Astrocyte (in vitro differentiated cells and primary cell): ENCODE measurements at regions not wholly inside any gene's neighbourhood (a gene's known extent, or its start where the extent isn't known, plus 50 kb on each side); places are given as distances from the start of the nearest gene placed in this dataset.

Source experiments
- DNase-seq: peaks from one replicate; pipeline ENCODE4 v3.0.0-alpha.2; 2010; ENCODE audit warnings: low read depth
- FAIRE-seq: peaks from 2 replicates; lab custom pipeline; 2011; peaks lifted over from hg19 to GRCh38; lab: Jason Lieb, UNC
- H2AFZ ChIP-seq: 2 replicates; pipeline ENCODE4 v1.6.0; 2012; ENCODE audit warnings: low read depth, low read length, inconsistent platforms
- H3K27ac ChIP-seq: 2 replicates; pipeline ENCODE4 v1.5.1; 2011; ENCODE audit warnings: low read depth, low read length, inconsistent platforms
- H3K27me3 ChIP-seq: 2 replicates; pipeline ENCODE4 v1.6.0; 2011; ENCODE audit warnings: low read length, inconsistent platforms; ENCODE audit not compliant: insufficient read depth
- H3K36me3 ChIP-seq: 2 replicates; pipeline ENCODE4 v1.5.1; 2011; ENCODE audit warnings: low read length, inconsistent platforms; ENCODE audit not compliant: insufficient read depth
- H3K4me1 ChIP-seq: 2 replicates; pipeline ENCODE4 v1.5.1; 2011; ENCODE audit warnings: low read length, inconsistent platforms; ENCODE audit not compliant: insufficient read depth
- H3K4me2 ChIP-seq: 2 replicates; pipeline ENCODE4 v1.6.0; 2012; ENCODE audit warnings: low read length, inconsistent platforms
- H3K4me3 ChIP-seq: 2 replicates; pipeline ENCODE4 v1.5.1; 2011; ENCODE audit warnings: low read depth, mild to moderate bottlenecking, low read length, inconsistent platforms; ENCODE audit not compliant: insufficient read depth
- H3K79me2 ChIP-seq: 2 replicates; pipeline ENCODE4 v1.6.0; 2012; ENCODE audit warnings: mild to moderate bottlenecking, low read length, inconsistent platforms; ENCODE audit not compliant: insufficient read depth
- H3K9ac ChIP-seq: 2 replicates; pipeline ENCODE4 v1.6.0; 2012; ENCODE audit warnings: mild to moderate bottlenecking, low read length, inconsistent platforms
- H3K9me3 ChIP-seq: 2 replicates; pipeline ENCODE4 v1.5.1; 2012; ENCODE audit warnings: low read depth, mild to moderate bottlenecking, low read length, inconsistent platforms; ENCODE audit not compliant: insufficient read depth
- H4K20me1 ChIP-seq: 2 replicates; pipeline ENCODE4 v1.6.0; 2012; ENCODE audit warnings: low read length, inconsistent platforms; ENCODE audit not compliant: insufficient read depth
- H3K27ac Mint-ChIP-seq: one replicate; pipeline ENCODE4 v1.8.0; 2021; ENCODE audit warnings: mild to moderate bottlenecking, mixed read lengths; ENCODE audit not compliant: unreplicated experiment
- H3K27me3 Mint-ChIP-seq: one replicate; pipeline ENCODE4 v1.8.0; 2021; ENCODE audit warnings: low read depth, mixed read lengths; ENCODE audit not compliant: unreplicated experiment
- H3K36me3 Mint-ChIP-seq: one replicate; pipeline ENCODE4 v1.8.0; 2021; ENCODE audit warnings: low read depth, mixed read lengths; ENCODE audit not compliant: unreplicated experiment
- H3K4me1 Mint-ChIP-seq: one replicate; pipeline ENCODE4 v1.8.0; 2021; ENCODE audit warnings: low read depth, mixed read lengths; ENCODE audit not compliant: unreplicated experiment
- H3K4me3 Mint-ChIP-seq: one replicate; pipeline ENCODE4 v1.8.0; 2021; ENCODE audit warnings: mild to moderate bottlenecking, moderate library complexity, mixed read lengths; ENCODE audit not compliant: unreplicated experiment
- H3K9me3 Mint-ChIP-seq: one replicate; pipeline ENCODE4 v1.8.0; 2021; ENCODE audit warnings: mild to moderate bottlenecking, mixed read lengths; ENCODE audit not compliant: unreplicated experiment
- EZH2 ChIP-seq: IDR thresholded peaks from 2 replicates; pipeline ENCODE4 v1.6.1; 2012; ENCODE audit warnings: mild to moderate bottlenecking, low read length, inconsistent platforms; ENCODE audit not compliant: insufficient read depth
- TF ChIP-seq, protein P1 (sequence below): IDR thresholded peaks from 2 replicates; pipeline ENCODE4 v1.5.1; 2011; ENCODE audit warnings: low read depth, mild to moderate bottlenecking, inconsistent platforms, low read length, moderate library complexity; ENCODE audit not compliant: insufficient read depth

DNA sequence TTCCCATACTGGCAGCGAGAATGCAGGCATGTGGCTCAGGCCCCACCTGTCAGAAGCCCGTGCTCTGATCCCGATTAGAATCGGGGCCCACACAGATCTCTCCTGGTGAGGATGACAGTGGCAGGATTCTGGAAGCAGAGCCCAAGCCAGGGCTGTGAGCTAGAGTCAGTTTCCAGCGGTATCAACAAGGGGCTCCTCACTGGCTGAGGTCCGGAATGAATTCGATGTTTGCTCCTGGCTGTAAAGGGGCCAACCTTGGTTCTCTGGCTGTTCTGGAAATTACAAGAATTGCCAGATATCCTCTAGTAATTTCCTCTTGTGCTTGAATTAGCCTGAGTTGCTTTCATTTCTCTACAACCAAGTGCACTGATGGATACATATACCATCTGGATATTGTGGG, 129.1 kb upstream of the SPRY4 start:
- peaks cover 12% of the 10 kb centered on the region for H3K9me3 Mint-ChIP-seq
- Histone ChIP-seq H3K4me3 (no peak overlapping the region), H3K36me3 (no peaks in the 10 kb centered on the region), H4K20me1 (no peaks in the 10 kb centered on the region), H3K27ac (no peak overlapping the region), H3K9me3 (peaks cover 2% of the 10 kb centered on the region), H3K4me2 (no peak overlapping the region), H3K9ac (no peak overlapping the region), H2AFZ (no peak overlapping the region), H3K79me2 (no peaks in the 10 kb centered on the region), H3K27me3 (no peaks in the 10 kb centered on the region), H3K4me1 (no peaks in the 10 kb centered on the region)
- peaks cover 3% of the 10 kb centered on the region for H3K36me3 Mint-ChIP-seq
- TF ChIP-seq EZH2: no peak
- TF ChIP-seq, protein P1, sequence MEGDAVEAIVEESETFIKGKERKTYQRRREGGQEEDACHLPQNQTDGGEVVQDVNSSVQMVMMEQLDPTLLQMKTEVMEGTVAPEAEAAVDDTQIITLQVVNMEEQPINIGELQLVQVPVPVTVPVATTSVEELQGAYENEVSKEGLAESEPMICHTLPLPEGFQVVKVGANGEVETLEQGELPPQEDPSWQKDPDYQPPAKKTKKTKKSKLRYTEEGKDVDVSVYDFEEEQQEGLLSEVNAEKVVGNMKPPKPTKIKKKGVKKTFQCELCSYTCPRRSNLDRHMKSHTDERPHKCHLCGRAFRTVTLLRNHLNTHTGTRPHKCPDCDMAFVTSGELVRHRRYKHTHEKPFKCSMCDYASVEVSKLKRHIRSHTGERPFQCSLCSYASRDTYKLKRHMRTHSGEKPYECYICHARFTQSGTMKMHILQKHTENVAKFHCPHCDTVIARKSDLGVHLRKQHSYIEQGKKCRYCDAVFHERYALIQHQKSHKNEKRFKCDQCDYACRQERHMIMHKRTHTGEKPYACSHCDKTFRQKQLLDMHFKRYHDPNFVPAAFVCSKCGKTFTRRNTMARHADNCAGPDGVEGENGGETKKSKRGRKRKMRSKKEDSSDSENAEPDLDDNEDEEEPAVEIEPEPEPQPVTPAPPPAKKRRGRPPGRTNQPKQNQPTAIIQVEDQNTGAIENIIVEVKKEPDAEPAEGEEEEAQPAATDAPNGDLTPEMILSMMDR: no peak
- H3K4me3 Mint-ChIP-seq: no peak overlapping the region
- H3K4me1 Mint-ChIP-seq: no peaks in the 10 kb centered on the region
- H3K27me3 Mint-ChIP-seq: peaks cover 13% of the 10 kb centered on the region
- DNase-seq: no peak
- H3K27ac Mint-ChIP-seq: no peak overlapping the region
- no peak for FAIRE-seq

DNA sequence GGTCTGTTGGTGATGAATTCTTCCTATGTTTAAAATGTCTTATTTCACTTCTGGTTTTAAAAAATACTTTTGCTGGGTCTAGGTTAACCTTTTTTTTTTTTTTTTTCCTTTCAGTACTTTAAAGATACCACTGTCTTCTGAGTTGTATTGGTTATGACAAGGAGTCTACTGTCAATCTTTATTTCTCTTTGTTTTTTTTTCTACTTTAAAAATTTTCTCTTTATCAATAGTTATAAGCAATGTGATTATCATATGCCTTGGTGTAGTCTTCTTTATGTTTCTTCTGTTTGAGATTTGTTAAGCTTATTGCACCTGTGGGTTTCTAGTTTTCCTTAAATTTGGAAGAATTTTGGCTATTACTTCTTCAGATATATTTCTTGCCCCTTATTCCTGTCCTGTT, 125.6 kb upstream of the SPRY4 start:
- Mint-ChIP-seq H3K9me3 (peaks cover 7% of the 10 kb centered on the region), H3K4me3 (no peak overlapping the region), H3K36me3 (peaks cover 2% of the 10 kb centered on the region), H3K27ac (no peak overlapping the region), H3K27me3 (peaks cover 9% of the 10 kb centered on the region), H3K4me1 (peaks cover 16% of the 10 kb centered on the region)
- Histone ChIP-seq H3K4me1 (peaks cover 16% of the 10 kb centered on the region), H3K27ac (no peak overlapping the region), H3K9me3 (no peaks in the 10 kb centered on the region), H3K4me2 (no peak overlapping the region), H3K4me3 (no peak overlapping the region), H4K20me1 (no peaks in the 10 kb centered on the region), H2AFZ (no peak overlapping the region), H3K79me2 (no peaks in the 10 kb centered on the region), H3K36me3 (no peaks in the 10 kb centered on the region), H3K9ac (no peak overlapping the region), H3K27me3 (no peaks in the 10 kb centered on the region)
- no peak for DNase-seq
- TF ChIP-seq EZH2: no peak
- TF ChIP-seq, protein P1: no peak
- FAIRE-seq: no peak

DNA sequence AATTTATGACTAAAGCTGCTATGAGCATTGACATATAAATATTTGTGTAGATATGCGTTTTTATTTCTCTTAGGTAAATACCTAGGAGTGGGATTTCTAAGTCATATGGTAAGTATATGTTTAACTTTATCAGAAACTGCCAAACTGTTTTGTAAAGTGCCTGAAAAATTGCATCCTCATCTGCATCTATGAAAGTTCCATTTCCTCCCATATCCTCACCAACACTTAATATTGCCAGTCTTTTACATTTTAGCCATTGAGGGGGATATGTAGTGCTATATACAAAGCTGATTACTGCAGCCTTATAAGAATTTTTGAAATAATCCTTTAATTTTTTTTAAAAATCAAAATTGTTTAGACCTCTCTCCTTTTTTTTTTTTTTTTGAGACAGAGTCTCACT, 123.1 kb upstream of the SPRY4 start:
- no peak overlapping the region for H3K27ac Mint-ChIP-seq
- no peak overlapping the region for H3K9ac ChIP-seq
- peaks cover 18% of the 10 kb centered on the region for H3K4me1 Mint-ChIP-seq
- H3K36me3 Mint-ChIP-seq: peaks cover 2% of the 10 kb centered on the region
- TF ChIP-seq EZH2: no peak
- TF ChIP-seq, protein P1: no peak
- no peaks in the 10 kb centered on the region for H3K27me3 ChIP-seq
- H3K4me1 ChIP-seq: peaks cover 25% of the 10 kb centered on the region
- H3K4me2 ChIP-seq: no peak overlapping the region
- H3K4me3 Mint-ChIP-seq: no peak overlapping the region
- no peak overlapping the region for H3K4me3 ChIP-seq
- no peaks in the 10 kb centered on the region for H3K27me3 Mint-ChIP-seq
- no peak overlapping the region for H2AFZ ChIP-seq
- DNase-seq (no peak), FAIRE-seq (no peak)
- peaks cover 6% of the 10 kb centered on the region for H3K9me3 Mint-ChIP-seq
- H3K27ac ChIP-seq: no peak overlapping the region
- no peaks in the 10 kb centered on the region for H3K36me3 ChIP-seq
- H3K79me2 ChIP-seq: no peaks in the 10 kb centered on the region
- no peaks in the 10 kb centered on the region for H4K20me1 ChIP-seq
- H3K9me3 ChIP-seq: no peaks in the 10 kb centered on the region
